HCT116 (cell line): ENCODE measurements at regions not wholly inside any gene's neighbourhood (a gene's known extent, or its start where the extent isn't known, plus 50 kb on each side); places are given as distances from the start of the nearest gene placed in this dataset.

Source experiments
- ATAC-seq: fragments of 200-7000 bp; cut with Tn5 transposase; 2 replicates; pipeline ENCODE4 v1.9.1; 2020; ENCODE audit warnings: mild to moderate bottlenecking, moderate library complexity
- BruUV-seq: library from RNA; stranded (reverse); fragments of 400-500 nt; replicated peaks from 2 replicates; lab custom pipeline; 2021; lab: Mats Ljungman, UMichigan
- CTCF ChIA-PET: fragments of 300-600 bp; sonication (Branson Sonifier 250); formaldehyde crosslinking; loops from one replicate; lab custom pipeline; 2021; ENCODE audit warnings: antibody characterized with exemption; lab: Charles Lee
- POLR2A ChIA-PET: fragments of 300-600, 350-600 bp; sonication (Branson Sonifier 250); formaldehyde crosslinking; loops from one replicate; lab custom pipeline; 2021; ENCODE audit warnings: antibody characterized with exemption; lab: Charles Lee
- RAD21 ChIA-PET, 2 experiments: fragments of 300-600 bp; sonication (Branson Sonifier 250); formaldehyde crosslinking; loops; one replicate each; lab custom pipeline; 2023; ENCODE audit warnings: low total read pairs in 2 of 2; ENCODE audit not compliant: uncharacterized antibody in 2 of 2, unreplicated experiment in 2 of 2, low non-redundant PET in 1 of 2; lab: Charles Lee
- DNase-seq: peaks from one replicate; pipeline ENCODE4 v3.0.0-alpha.2; 2010; ENCODE audit warnings: low read depth, low spot score
- H2AFZ ChIP-seq: fragments of 200-600 bp; shearing (Covaris generic), sonication (generic); 2 replicates; pipeline ENCODE4 v1.6.1; 2017; ENCODE audit warnings: low read depth, mixed run types, mixed read lengths, antibody characterized with exemption, low read length; ENCODE audit not compliant: poor library complexity, severe bottlenecking
- H3K27ac ChIP-seq: 2 replicates; pipeline ENCODE4 v1.5.1; 2012; ENCODE audit warnings: low read depth, low read length
- H3K27me3 ChIP-seq: fragments of 200-600 bp; sonication (generic); 2 replicates; pipeline ENCODE4 v1.6.1; 2016; ENCODE audit warnings: mixed run types, low read length, mixed read lengths; ENCODE audit not compliant: insufficient read depth
- H3K36me3 ChIP-seq, 2 experiments: fragments of 200-500 bp in 1 of 2; fragments of 200-600 bp in 1 of 2; sonication (Bioruptor generic) in 1 of 2; sonication (generic) in 1 of 2; 2 replicates each; pipeline versions ENCODE4 v1.5.1 to v1.6.1; 2014 to 2016; ENCODE audit warnings: low read length in 2 of 2, inconsistent platforms in 1 of 2, mixed read lengths in 1 of 2, mixed run types in 1 of 2; ENCODE audit not compliant: insufficient read depth in 2 of 2, control insufficient read depth in 1 of 2
- H3K4me1 ChIP-seq, 2 experiments: fragments of 200-600 bp in 1 of 2; sonication (generic) in 1 of 2; 2 replicates each; pipeline versions ENCODE4 v1.5.1 to v1.6.1; 2012 to 2017; ENCODE audit warnings: low read length in 2 of 2, inconsistent platforms in 1 of 2, mild to moderate bottlenecking in 1 of 2, mixed read lengths in 1 of 2, mixed run types in 1 of 2, moderate library complexity in 1 of 2; ENCODE audit not compliant: insufficient read depth in 2 of 2, control insufficient read depth in 1 of 2
- H3K4me2 ChIP-seq: fragments of 200-600 bp; sonication (generic); 2 replicates; pipeline ENCODE4 v1.6.1; 2017; ENCODE audit warnings: mixed run types, low read length, mixed read lengths
- H3K4me3 ChIP-seq, 2 experiments: fragments of 200-600 bp in 1 of 2; sonication (generic) in 1 of 2; replicated peaks in 1 of 2; 2 replicates each; pipeline ENCODE4 v1.5.1; 2011 to 2016; ENCODE audit warnings: low read length in 2 of 2, control low read depth in 1 of 2, low read depth in 1 of 2, mild to moderate bottlenecking in 1 of 2, mixed read lengths in 1 of 2, mixed run types in 1 of 2
- H3K79me2 ChIP-seq: fragments of 200-600 bp; sonication (generic); 2 replicates; pipeline ENCODE4 v1.6.1; 2017; ENCODE audit warnings: mild to moderate bottlenecking, mixed run types, low read length, moderate library complexity, mixed read lengths; ENCODE audit not compliant: insufficient read depth
- H3K9ac ChIP-seq: fragments of 200-600 bp; sonication (generic); 2 replicates; pipeline ENCODE4 v1.6.1; 2016; ENCODE audit warnings: low read length, mixed read lengths
- H3K9me2 ChIP-seq: fragments of 200-600 bp; sonication (generic), shearing (Covaris generic); 2 replicates; pipeline ENCODE4 v1.6.1; 2017; ENCODE audit warnings: mixed run types, mild to moderate bottlenecking, moderate library complexity; ENCODE audit not compliant: insufficient read depth
- H3K9me3 ChIP-seq, 2 experiments: fragments of 200-500 bp in 1 of 2; fragments of 200-600 bp in 1 of 2; sonication (Bioruptor generic) in 1 of 2; sonication (generic) in 1 of 2; 2 replicates each; pipeline ENCODE4 v1.6.1; 2014 to 2017; ENCODE audit warnings: low read length in 2 of 2, mixed read lengths in 2 of 2, inconsistent platforms in 1 of 2, low read depth in 1 of 2, mild to moderate bottlenecking in 1 of 2, mixed run types in 1 of 2, moderate library complexity in 1 of 2; ENCODE audit not compliant: control insufficient read depth in 1 of 2, insufficient read depth in 1 of 2
- H4K20me1 ChIP-seq: fragments of 200-600 bp; sonication (generic), shearing (Covaris generic); 2 replicates; pipeline ENCODE4 v1.6.1; 2017; ENCODE audit warnings: mixed run types, mild to moderate bottlenecking, moderate library complexity; ENCODE audit not compliant: insufficient read depth
- EGR1 ChIP-seq: IDR thresholded peaks from 2 replicates; pipeline ENCODE4 v1.6.1; 2012; ENCODE audit warnings: low read depth
- FOSL1 ChIP-seq: IDR thresholded peaks from 2 replicates; pipeline ENCODE4 v1.6.1; 2012; ENCODE audit warnings: low read depth
- JUND ChIP-seq: IDR thresholded peaks from 2 replicates; pipeline ENCODE4 v1.6.1; 2012
- POLR2AphosphoS5 ChIP-seq: IDR thresholded peaks from 2 replicates; pipeline ENCODE4 v1.6.1; 2011; ENCODE audit warnings: mild to moderate bottlenecking, low read depth, low read length, moderate library complexity
- ZNF274 ChIP-seq: fragments of 200-500 bp; sonication (Bioruptor generic); IDR thresholded peaks from 2 replicates; pipeline ENCODE4 v1.6.1; 2014; ENCODE audit warnings: mild to moderate bottlenecking, low read depth, low read length, inconsistent platforms
- intact Hi-C: fragments of 100-400 bp; cut with micrococcal nuclease; formaldehyde crosslinking; loops from 2 replicates; pipeline ENCODE4 v1.10.0; 2022
- TF ChIP-seq, protein P1 (sequence below): IDR thresholded peaks from 2 replicates; pipeline ENCODE4 v1.6.1; 2012

DNA sequence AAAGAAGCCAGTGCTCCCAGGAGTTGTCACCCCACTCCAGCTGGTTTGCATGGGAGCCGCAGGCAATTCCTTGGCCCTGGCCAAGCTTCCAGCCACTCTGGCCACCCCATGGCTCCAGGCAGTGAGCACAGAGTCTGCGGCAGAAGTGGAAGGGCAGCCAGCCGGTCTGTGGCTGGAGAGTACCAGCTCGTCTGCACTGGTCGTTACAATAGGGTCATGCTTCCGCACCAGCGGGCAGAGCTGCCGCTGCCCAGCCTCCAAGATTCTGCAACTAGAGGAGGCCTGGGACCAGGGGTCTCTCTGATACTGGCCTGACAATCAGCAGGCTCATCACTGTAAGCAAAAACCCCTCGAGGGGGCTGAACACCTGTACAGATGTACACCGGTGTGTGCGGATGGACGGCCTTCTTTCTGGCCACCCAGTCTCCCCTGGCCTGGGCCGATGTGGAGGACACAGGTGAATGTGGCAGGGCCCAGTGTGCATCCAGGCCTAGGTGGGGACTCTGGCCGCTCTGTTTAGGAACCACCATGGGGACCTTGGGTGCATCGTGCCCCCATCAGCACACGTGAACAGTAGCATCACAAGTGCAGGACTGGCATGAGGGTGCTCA, 51.9 kb upstream of the ODC1 start:
- no peak for TF ChIP-seq ZNF274
- no peak for TF ChIP-seq FOSL1
- TF ChIP-seq POLR2AphosphoS5, result no peak
- TF ChIP-seq JUND, result no peak
- ATAC-seq, result no peak
- POLR2A ChIA-PET, result no interaction called here

DNA sequence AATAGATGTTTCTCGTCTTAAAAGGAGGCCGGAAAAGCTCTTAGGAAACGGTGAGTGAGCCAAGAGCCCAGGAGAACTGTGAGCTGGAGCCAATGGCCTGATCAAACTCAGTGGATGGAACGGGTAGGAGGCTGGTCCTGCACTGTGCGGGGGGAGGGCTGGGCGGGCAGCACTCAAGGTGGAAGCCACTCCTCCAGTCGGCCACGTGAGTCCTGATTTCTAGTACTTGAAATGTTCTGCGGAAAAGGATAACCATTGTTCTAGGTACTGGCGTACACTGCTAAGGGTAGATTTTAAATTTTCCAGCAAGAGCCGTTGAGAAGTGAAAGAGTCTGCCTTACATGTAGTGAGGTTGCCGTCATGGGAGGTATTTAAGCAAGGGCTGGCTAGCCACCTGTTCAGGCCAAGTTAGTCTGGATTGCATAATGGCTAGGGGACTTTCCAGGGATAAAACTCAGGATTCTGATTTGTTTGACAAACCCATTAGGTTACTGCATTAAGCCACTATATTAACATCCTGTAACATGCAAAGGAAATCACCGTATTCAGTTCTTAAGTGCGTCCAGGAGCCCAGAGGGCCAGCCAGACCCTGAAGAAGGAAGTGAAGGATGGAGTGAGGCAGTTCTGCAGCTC, 51.3 kb upstream of the ODC1 start:
- peaks cover 2% of the 10 kb centered on the region; the same call in 1 of the 2 replicates for H3K27me3 ChIP-seq
- ChIA-PET POLR2A (no interaction called here), RAD21 (no interaction called here), CTCF (no interaction called here)
- intact Hi-C loops, result no loop called here
- no TSS peak for BruUV-seq
- H4K20me1 ChIP-seq, result no peaks in the 10 kb centered on the region
- no peaks in the 10 kb centered on the region for H3K9me3 ChIP-seq
- no peak overlapping the region for H3K4me2 ChIP-seq
- H3K79me2 ChIP-seq, result no peaks in the 10 kb centered on the region
- H3K27ac ChIP-seq, result no peak overlapping the region
- H3K4me1 ChIP-seq, result peaks cover 9 to 12% of the 10 kb centered on the region in 2 experiments
- ATAC-seq (no peak), DNase-seq (no peak)
- no peak overlapping the region for H2AFZ ChIP-seq
- TF ChIP-seq JUND, result no peak
- TF ChIP-seq, protein P1, sequence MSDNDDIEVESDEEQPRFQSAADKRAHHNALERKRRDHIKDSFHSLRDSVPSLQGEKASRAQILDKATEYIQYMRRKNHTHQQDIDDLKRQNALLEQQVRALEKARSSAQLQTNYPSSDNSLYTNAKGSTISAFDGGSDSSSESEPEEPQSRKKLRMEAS, result no peak
- TF ChIP-seq EGR1, result no peak
- no peak for TF ChIP-seq POLR2AphosphoS5
- H3K9ac ChIP-seq, result no peak overlapping the region
- H3K36me3 ChIP-seq, result no peaks in the 10 kb centered on the region
- H3K4me3 ChIP-seq, result no peak overlapping the region
- H3K9me2 ChIP-seq, result no peaks in the 10 kb centered on the region

More for the DNA sequence above, 51.9 kb upstream of the ODC1 start:
- Histone ChIP-seq H3K79me2 (no peaks in the 10 kb centered on the region), H3K4me3 (no peak overlapping the region), H3K4me2 (no peak overlapping the region), H3K27ac (no peak overlapping the region), H3K9ac (no peak overlapping the region), H3K27me3 (peaks cover 2% of the 10 kb centered on the region; the same call in 1 of the 2 replicates), H3K9me2 (no peaks in the 10 kb centered on the region), H2AFZ (no peak overlapping the region), H3K4me1 (peaks cover 9 to 12% of the 10 kb centered on the region in 2 experiments), H3K36me3 (no peaks in the 10 kb centered on the region), H3K9me3 (no peaks in the 10 kb centered on the region), H4K20me1 (no peaks in the 10 kb centered on the region)
- intact Hi-C loops, result no loop called here
- no peak for DNase-seq
- ChIA-PET RAD21 (no interaction called here), CTCF (no interaction called here)
- no TSS peak for BruUV-seq
